ENCODE measurements at regions not wholly inside any gene's neighbourhood (a gene's known extent, or its start where the extent isn't known, plus 50 kb on each side); places are given as distances from the start of the nearest gene placed in this dataset.
"Not testable (repeated sequence)": the region's sequence is repeated elsewhere in the genome, so short reads cannot be mapped to it uniquely, and the experiment has no call there.

DNA sequence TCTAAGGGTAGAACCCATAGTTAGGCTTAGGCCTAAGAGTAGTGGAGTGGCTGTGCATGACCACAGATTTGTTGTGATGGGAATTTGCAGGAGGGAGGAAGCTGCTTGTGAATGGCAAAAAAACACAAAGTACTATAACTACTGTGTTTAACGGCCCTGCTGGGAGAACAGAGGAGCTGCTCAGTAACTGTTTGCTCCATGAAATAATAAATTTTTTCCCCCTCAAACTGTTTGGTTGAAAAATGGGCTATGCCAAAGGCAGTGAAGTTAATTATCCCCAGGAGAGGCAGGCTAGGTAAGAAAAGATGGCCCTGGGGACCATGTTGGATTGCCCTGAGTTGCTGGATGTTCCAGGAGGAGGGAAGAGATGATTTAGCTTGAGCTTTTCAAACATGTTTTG, 216.1 kb upstream of the ADRA1D start:
- no peak for DNase-seq

- DNase-seq, result not testable (repeated sequence)
Measured at GRCh38 chr20:4462801-4463200, 213.7 kb upstream of the ADRA1D start.

GRCh38 chr20:4459081-4459480, 210.0 kb upstream of the ADRA1D start:
- DNase-seq, result no peak

- no peak for DNase-seq
Measured at GRCh38 chr20:4457566-4458543, 208.8 kb upstream of the ADRA1D start.

GRCh38 chr20:4455996-4456395, 206.9 kb upstream of the ADRA1D start:
- no peak for DNase-seq

DNA sequence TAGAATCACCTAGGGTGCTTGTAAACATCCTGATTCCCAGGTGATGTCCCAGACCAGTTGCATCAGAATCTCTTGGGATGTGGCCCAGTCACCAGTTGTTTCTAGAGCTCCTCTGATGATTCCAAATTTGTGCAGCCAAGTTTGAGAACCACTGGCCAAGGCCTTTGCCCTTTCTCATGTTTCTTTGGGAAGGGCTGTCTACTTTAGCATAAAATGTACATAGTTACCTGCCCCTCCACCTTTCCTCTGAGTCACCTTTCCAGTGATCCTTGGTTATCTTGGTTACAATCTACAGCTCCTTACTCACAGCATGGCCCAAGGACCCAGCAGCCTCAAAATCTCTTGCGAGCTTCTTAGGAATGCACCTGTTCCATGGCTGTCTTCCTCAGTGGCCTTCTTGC, 206.2 kb upstream of the ADRA1D start:
- no peak for DNase-seq

DNA sequence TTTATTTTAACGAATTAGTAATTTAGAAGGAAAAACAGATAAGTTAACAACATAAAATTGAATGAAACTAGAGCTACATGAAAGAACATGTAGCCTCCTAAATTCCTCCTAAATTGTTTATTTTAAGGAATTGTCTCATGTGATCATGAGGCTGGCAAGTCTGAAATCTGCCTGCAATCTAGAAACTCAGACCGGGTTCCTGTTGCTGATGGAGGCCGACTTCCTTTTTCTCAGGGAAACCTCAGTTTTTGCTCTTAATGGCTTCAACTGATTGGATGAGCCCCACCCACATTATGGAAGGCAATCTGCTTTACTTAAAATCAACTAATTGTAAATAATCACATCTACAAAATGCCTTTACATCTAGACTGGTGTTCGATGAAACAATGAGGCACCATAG, 205.0 kb upstream of the ADRA1D start:
- DNase-seq, result no peak

DNA sequence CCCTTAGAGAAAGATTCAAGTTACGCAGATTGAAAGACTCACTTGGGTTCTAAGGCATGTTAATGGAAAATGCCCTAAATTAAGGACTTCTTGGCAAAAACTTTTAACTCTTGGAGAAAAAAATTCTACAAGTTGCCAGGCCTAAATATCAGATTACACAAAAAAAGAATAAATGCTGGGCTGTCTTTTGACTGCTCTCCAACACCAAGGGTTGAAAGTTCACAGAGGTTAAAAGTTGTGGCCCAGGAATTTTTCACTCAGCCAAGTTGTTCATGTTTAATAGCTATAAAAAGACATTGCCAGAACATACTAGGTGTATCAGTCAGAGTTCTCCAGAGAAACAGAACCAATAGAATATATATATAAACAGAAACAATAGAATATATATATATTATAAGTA, 204.3 kb upstream of the ADRA1D start:
- DNase-seq, result no peak

DNA sequence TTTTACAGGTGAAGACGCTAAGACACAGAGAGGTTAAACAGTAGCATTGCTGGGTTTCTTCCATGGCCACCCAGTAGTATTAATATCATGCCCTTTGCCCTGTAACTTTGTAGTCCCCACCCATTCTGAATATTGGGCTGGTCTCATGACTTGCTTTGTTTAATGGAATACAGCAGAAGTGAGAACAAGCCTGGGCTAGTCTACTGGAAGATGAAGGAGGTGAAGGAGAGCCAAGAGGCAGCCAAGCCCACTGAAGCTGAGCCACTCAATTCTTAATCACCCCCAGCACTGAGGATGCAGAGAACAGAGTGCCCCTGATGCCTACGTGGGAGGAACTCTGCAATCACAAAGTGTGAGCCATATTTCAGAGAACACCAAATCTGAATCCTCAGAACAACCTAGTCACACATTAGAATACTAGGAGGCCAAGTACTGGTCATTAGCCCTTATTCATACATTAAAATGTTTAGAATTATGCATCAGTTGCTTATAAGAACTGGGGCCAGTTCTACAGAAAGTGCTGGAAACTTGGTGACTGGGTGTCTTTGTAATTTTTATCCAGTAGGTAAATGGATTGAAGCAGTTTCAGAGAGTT, 202.5 kb upstream of the ADRA1D start:
- no peak for DNase-seq

- DNase-seq, result no peak
Measured at GRCh38 chr20:4449957-4450715, 201.0 kb upstream of the ADRA1D start.

DNA sequence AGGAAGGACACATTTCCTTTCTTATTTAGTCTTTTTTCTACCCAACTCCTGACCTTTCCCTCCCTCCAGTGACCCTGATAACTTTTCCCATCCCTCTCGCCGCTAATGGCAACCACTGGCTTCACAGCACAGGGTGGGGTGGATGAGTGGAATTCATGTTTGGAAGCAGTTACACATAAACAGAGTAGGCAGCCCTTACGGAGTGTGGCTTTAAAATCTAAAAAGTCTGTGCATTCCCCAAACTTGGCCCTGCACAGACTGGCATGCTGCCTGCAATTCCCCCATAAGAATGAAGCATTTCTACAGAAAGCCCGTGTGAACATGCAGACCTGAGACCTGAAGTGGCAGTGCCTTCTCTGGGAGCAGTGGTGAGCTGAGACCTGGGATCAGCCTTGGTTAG, 196.7 kb upstream of the ADRA1D start:
- DNase-seq, result no peak

GRCh38 chr20:4445331-4445730, 196.2 kb upstream of the ADRA1D start:
- no peak for DNase-seq

DNA sequence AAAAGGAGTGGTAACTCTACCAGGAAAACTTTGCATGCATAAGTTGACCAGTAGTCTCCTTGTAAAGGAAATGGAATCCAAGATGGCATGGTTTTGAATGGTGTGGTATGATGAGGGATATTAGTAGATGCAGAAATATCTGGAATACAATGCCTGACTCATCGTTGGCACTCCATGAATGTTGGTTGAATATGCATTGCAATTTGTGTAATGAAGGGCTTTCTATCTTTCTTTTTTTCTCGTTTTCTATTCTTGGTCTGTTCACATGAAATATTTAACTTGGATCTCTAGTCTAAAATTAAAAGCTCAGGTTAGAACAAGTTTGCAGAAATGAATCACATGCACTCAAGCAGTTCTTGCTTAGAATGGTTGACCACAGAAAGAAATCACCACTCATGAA, 195.3 kb upstream of the ADRA1D start:
- DNase-seq, result no peak

DNA sequence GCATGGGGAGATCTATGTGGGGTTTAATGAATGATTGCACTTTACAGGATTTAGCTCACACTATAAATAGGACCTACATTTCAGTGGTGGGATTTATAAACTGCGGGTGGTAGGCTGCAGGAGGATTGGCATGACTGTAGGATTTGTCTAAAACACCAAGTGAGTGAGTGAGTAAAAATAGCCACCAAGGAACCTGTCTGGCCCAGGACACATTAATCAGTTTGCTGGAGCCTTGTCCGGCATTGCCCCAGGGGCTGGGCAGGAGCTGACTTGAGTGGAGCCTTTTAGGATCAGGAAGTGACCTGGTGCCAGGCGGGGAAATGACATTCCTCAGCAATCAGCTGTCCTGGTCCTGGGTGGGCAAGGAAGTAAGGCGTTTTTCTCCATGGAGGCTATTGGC, 193.9 kb upstream of the ADRA1D start:
- no peak for DNase-seq

DNA sequence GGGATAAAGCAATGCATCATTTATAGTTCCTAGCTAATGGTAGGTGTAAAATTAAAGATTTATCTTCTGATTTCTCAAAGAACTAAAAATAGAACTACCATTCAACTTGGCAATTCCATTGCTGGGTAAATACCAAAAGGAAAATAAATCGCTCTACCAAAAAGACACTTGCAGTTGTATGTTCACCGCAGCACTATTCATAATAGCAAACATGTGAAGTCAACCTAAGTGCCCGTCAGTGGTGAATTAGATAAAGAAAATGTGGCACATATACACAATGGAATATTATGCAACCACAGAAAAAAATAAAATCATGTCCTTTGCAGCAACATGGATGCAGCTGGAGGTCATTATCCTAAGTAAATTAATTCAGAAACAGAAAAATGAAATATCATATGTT, 192.8 kb upstream of the ADRA1D start:
- no peak for DNase-seq

- DNase-seq, result no peak
Measured at GRCh38 chr20:4441191-4441590, 192.1 kb upstream of the ADRA1D start.

DNA sequence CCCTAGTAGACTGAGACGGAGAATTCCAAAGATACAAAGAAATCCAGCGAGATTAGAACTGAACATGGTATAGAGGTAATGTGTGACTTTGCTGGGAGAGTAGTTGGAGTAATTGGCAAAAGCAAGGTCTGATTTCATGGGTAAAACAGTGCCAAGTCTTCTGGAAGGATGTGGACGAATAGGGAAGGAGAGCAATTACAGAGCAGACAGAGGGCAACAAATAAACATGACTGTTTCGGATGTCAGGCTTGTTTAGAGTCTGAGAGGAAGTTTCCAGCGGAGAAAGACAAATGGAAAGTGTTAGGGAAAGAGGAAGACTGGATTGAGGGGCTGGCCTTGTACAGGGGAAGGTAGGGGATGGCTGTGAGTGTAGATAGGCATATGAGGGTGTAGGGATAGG, 190.4 kb upstream of the ADRA1D start:
- DNase-seq, result no peak

DNA sequence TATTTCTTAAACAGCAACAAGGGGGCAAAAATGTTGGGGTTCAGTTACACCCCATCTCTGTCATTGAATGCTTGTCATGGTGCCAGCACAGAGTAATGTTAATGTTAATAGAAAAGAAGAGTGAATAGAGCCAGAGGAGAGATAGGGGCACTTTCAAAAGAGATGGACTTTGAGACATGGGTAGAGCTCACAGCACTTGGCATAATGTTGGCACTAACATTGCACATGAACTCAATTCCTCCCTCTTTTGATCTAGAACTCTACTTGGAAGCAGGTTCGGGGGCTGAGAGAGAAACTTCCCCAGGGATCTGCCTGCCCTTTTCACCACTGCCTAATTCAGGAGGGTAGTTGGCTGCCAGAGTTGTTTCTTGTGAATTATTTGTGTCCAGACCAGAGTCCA, 188.0 kb upstream of the ADRA1D start:
- DNase-seq, result no peak

DNA sequence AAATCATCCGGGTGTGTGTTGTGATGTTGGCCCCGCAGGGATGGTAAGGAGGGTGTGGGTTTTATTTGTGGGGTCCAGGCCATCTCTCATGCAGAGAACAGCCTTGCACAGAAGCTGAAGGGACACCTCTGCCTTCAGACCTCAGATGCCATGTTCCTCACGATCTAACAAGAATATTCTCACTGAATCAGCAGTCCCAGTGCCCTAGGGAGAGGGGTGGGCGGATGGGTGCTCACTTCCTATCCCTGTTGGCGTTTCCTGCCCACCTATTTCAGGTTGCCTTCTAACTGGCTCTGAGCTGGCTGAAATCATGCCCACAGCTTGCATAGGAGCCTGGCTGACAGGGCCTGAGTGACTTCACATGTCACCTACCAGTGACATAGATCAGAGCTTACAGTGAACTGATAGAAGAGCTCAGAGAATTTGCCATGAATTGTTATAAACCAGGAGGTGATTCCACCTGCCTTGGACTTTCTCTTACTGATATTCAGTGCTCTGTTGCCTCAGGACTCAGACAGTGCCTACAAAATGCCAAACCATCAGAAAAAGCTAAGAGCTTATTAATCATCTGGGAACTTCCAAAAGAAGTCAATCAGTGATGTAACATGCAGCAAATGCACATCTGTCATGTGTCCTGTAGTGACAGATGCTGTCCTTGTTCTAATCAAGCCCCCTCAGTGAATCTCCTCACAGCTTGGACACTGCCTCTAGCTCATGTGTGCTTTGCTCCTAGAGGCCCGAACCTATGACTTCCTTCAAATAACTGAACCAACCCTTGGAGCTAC, 186.8 kb upstream of the ADRA1D start:
- DNase-seq, result no peak

DNA sequence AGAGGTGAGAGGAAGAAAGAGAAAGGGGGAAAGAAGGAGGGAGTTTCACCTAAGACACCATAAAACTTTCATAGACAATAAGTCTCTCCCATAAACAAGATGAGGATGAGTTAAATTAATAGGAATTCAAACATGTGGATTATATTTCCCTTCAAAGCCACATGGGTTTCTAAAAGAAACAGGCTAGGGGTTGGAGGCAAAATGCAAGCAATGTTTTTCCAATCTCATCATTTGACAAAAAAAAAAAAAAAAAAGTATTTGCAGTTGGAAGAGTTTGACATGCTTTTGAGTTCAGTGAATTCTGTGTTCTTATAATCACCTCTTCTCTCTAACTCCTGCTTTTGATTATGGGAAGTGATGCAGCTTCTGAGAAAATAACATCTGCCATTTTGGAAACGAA, 186.1 kb upstream of the ADRA1D start:
- no peak for DNase-seq

- no peak for DNase-seq
Measured at GRCh38 chr20:4434681-4435080, 185.6 kb upstream of the ADRA1D start.

DNA sequence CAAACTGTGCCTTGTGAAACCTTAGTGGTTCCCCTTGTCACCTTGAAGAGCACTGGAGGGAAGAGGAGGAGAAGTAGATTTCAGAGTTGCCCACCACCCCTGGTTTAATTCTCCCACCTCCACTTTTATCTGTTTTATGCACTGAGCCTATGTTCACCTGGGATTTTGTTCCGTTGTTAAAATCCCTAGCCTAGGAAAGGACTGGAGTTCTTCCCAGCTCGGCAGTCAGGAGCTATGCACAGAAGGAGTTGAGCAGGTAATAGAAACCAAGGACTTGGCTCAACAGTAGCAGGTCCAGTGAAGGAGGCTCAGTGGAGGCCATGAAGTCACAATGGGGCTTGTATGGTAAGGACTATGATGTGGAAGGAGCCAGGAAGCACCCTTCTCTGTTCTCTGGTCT, 182.4 kb upstream of the ADRA1D start:
- no peak for DNase-seq

DNA sequence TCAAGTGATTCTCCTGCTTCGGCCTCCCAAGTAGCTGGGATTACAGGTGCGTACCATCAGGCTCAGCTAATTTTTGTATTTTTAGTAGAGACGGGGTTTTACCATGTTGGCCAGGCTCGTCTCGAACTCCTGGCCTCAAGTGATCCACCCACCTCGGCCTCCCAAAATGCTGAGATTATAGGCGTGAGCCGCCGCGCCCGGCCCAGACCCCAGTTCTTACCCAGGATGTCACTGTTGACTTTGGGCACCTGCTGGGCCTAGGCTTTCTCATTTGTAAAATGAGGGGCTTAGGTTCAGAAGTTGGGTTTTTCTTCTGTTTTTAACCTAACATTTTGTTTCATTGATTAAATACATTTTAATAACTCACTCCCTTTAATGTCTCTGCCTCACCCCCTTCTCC, 181.7 kb upstream of the ADRA1D start:
- DNase-seq, result not testable (repeated sequence)

All from T-helper 9 cell (primary cell).